Thymus (tissue), 11 donors: ENCODE measurements at regions not wholly inside any gene's neighbourhood (a gene's known extent, or its start where the extent isn't known, plus 50 kb on each side); places are given as distances from the start of the nearest gene placed in this dataset.

Source experiments
- DNase-seq, 9 donors: peaks; one replicate each; pipeline ENCODE4 v3.0.0-alpha.2; 2013; ENCODE audit warnings: low spot score in 9 of 9, low read depth in 6 of 9, missing footprints in 1 of 9
- H3K27ac ChIP-seq, 2 donors: one replicate each; pipeline ENCODE4 v1.5.1; 2013; ENCODE audit warnings: control low read depth in 1 of 2, low read depth in 1 of 2, low read length in 1 of 2, mild to moderate bottlenecking in 1 of 2, moderate library complexity in 1 of 2
- H3K27me3 ChIP-seq, 2 donors: one replicate each; pipeline ENCODE4 v1.5.1; 2013; ENCODE audit warnings: low read length in 1 of 2; ENCODE audit not compliant: control insufficient read depth in 2 of 2, insufficient read depth in 1 of 2
- H3K36me3 ChIP-seq, 2 donors: one replicate each; pipeline ENCODE4 v1.5.1; 2013; ENCODE audit warnings: low read length in 1 of 2, mild to moderate bottlenecking in 1 of 2, moderate library complexity in 1 of 2; ENCODE audit not compliant: control insufficient read depth in 2 of 2, insufficient read depth in 2 of 2
- H3K4me1 ChIP-seq, 2 donors: one replicate each; pipeline ENCODE4 v1.5.1; 2013; ENCODE audit warnings: low read length in 2 of 2; ENCODE audit not compliant: control insufficient read depth in 2 of 2, insufficient read depth in 2 of 2
- H3K4me3 ChIP-seq, 2 donors: one replicate each; pipeline ENCODE4 v1.5.1; 2013; ENCODE audit warnings: low read length in 2 of 2, control low read depth in 1 of 2, mild to moderate bottlenecking in 1 of 2
- H3K9me3 ChIP-seq, 2 donors: one replicate each; pipeline ENCODE4 v1.5.1; 2013; ENCODE audit warnings: low read length in 1 of 2, mild to moderate bottlenecking in 1 of 2; ENCODE audit not compliant: control insufficient read depth in 2 of 2, insufficient read depth in 1 of 2
- WGBS: extraction: QIAGEN DNeasy Blood & Tissue Kit; methylation state at CpG from one replicate; pipeline ENCODE4 v1.1.7; 2013; 5-methylcytosine and 5-hydroxymethylcytosine counted together
- donor health status: healthy.

- no peaks in the 10 kb centered on the region for H3K36me3 ChIP-seq
- WGBS, result 95% methylated on average over 4 of the region's 4 CpGs
- no peak overlapping the region for H3K4me3 ChIP-seq
- no peaks in the 10 kb centered on the region for H3K9me3 ChIP-seq
- H3K4me1 ChIP-seq, result no peaks in the 10 kb centered on the region
- no peak overlapping the region for H3K27ac ChIP-seq
- no peaks in the 10 kb centered on the region for H3K27me3 ChIP-seq
- no peak for DNase-seq
These were observed 255.4 kb downstream of the WDR11 start for GRCh38 chr10:121106611-121107010.

- Histone ChIP-seq H3K27ac (no peak overlapping the region), H3K4me3 (no peak overlapping the region), H3K4me1 (no peaks in the 10 kb centered on the region), H3K36me3 (no peaks in the 10 kb centered on the region), H3K9me3 (peaks cover 0 to 3% of the 10 kb centered on the region in 2 donors), H3K27me3 (no peaks in the 10 kb centered on the region)
- no peak for DNase-seq
- WGBS, result 93% methylated on average over 3 of the region's 3 CpGs
These were observed 256.9 kb downstream of the WDR11 start for GRCh38 chr10:121108051-121108450.

- no peaks in the 10 kb centered on the region for H3K4me1 ChIP-seq
- H3K4me3 ChIP-seq, result no peak overlapping the region
- no peaks in the 10 kb centered on the region for H3K27me3 ChIP-seq
- no peaks in the 10 kb centered on the region for H3K36me3 ChIP-seq
- peaks cover 0 to 6% of the 10 kb centered on the region in 2 donors for H3K9me3 ChIP-seq
- H3K27ac ChIP-seq, result no peak overlapping the region
- no peak for DNase-seq
These were observed 259.2 kb downstream of the WDR11 start for GRCh38 chr10:121110369-121110768.

GRCh38 chr10:121112136-121112535, 261.0 kb downstream of the WDR11 start:
- Histone ChIP-seq H3K36me3 (no peaks in the 10 kb centered on the region), H3K27me3 (no peaks in the 10 kb centered on the region), H3K4me1 (no peaks in the 10 kb centered on the region), H3K4me3 (no peak overlapping the region), H3K27ac (no peak overlapping the region), H3K9me3 (peaks cover 0 to 6% of the 10 kb centered on the region in 2 donors)
- WGBS, result 80% methylated on average over 1 of the region's 1 CpG
- no peak for DNase-seq

GRCh38 chr10:121112579-121113384, 261.6 kb downstream of the WDR11 start:
- no peak for DNase-seq
- H3K36me3 ChIP-seq, result no peaks in the 10 kb centered on the region
- no peaks in the 10 kb centered on the region for H3K27me3 ChIP-seq
- no peak overlapping the region for H3K27ac ChIP-seq
- WGBS, result 75% methylated on average over 10 of the region's 10 CpGs
- H3K4me1 ChIP-seq, result no peaks in the 10 kb centered on the region
- peaks cover 0 to 6% of the 10 kb centered on the region in 2 donors for H3K9me3 ChIP-seq
- no peak overlapping the region for H3K4me3 ChIP-seq

GRCh38 chr10:121113385-121113696, 262.2 kb downstream of the WDR11 start:
- DNase-seq, result no peak
- no peak overlapping the region for H3K4me3 ChIP-seq
- no peak overlapping the region for H3K27ac ChIP-seq
- H3K27me3 ChIP-seq, result no peaks in the 10 kb centered on the region
- no peaks in the 10 kb centered on the region for H3K36me3 ChIP-seq
- no peaks in the 10 kb centered on the region for H3K4me1 ChIP-seq
- H3K9me3 ChIP-seq, result peaks cover 0 to 6% of the 10 kb centered on the region in 2 donors

- Histone ChIP-seq H3K4me3 (no peak overlapping the region), H3K4me1 (no peaks in the 10 kb centered on the region), H3K9me3 (peaks cover 0 to 6% of the 10 kb centered on the region in 2 donors), H3K27me3 (no peaks in the 10 kb centered on the region), H3K36me3 (no peaks in the 10 kb centered on the region), H3K27ac (no peak overlapping the region)
- DNase-seq, result no peak
- WGBS, result 85% methylated on average over 3 of the region's 3 CpGs
These were observed 262.7 kb downstream of the WDR11 start for GRCh38 chr10:121113911-121114310.

- 91% methylated on average over 1 of the region's 1 CpG for WGBS
- Histone ChIP-seq H3K9me3 (peaks cover 0 to 6% of the 10 kb centered on the region in 2 donors), H3K4me1 (no peaks in the 10 kb centered on the region), H3K27ac (no peak overlapping the region), H3K27me3 (no peaks in the 10 kb centered on the region), H3K4me3 (no peak overlapping the region), H3K36me3 (no peaks in the 10 kb centered on the region)
- DNase-seq, result no peak
These were observed 264.0 kb downstream of the WDR11 start for GRCh38 chr10:121115154-121115553.

- WGBS, result 92% methylated on average over 7 of the region's 7 CpGs
- no peaks in the 10 kb centered on the region for H3K27me3 ChIP-seq
These were observed 270.3 kb downstream of the WDR11 start for GRCh38 chr10:121121462-121121861.

More at GRCh38 chr10:121121462-121121861, 270.3 kb downstream of the WDR11 start:
- Histone ChIP-seq H3K27ac (no peak overlapping the region), H3K4me1 (no peaks in the 10 kb centered on the region), H3K36me3 (no peaks in the 10 kb centered on the region), H3K9me3 (no peaks in the 10 kb centered on the region), H3K4me3 (no peak overlapping the region)
- no peak for DNase-seq
